Neutrophil (primary cell): ENCODE measurements at regions not wholly inside any gene's neighbourhood (a gene's known extent, or its start where the extent isn't known, plus 50 kb on each side); places are given as distances from the start of the nearest gene placed in this dataset.

Experiments used
- H3K27ac ChIP-seq: fragments of 200-600 bp; sonication (generic); 2 replicates; pipeline ENCODE4 v1.5.1; 2016; ENCODE audit warnings: mild to moderate bottlenecking, moderate library complexity
- H3K27me3 ChIP-seq: fragments of 200-600 bp; sonication (generic); 2 replicates; pipeline ENCODE4 v1.6.0; 2016; ENCODE audit warnings: mild to moderate bottlenecking
- H3K36me3 ChIP-seq: fragments of 200-600 bp; sonication (generic); 2 replicates; pipeline ENCODE4 v1.5.1; 2017
- H3K4me1 ChIP-seq, 2 experiments: fragments of 200-600 bp in 1 of 2; sonication (generic) in 1 of 2; 1 replicate in 1 of 2; 2 replicates in 1 of 2; pipeline versions ENCODE4 v1.5.1 to v1.6.1; 2013 to 2016; ENCODE audit warnings: low read depth in 1 of 2, low read length in 1 of 2, mild to moderate bottlenecking in 1 of 2, moderate library complexity in 1 of 2; ENCODE audit not compliant: control insufficient read depth in 1 of 2, insufficient read depth in 1 of 2
- H3K4me3 ChIP-seq, 2 experiments: fragments of 200-600 bp in 1 of 2; sonication (generic) in 1 of 2; 1 replicate in 1 of 2; 2 replicates in 1 of 2; pipeline ENCODE4 v1.5.1; 2013 to 2016; ENCODE audit warnings: low read depth in 1 of 2, low read length in 1 of 2, mild to moderate bottlenecking in 1 of 2, moderate library complexity in 1 of 2
- H3K9me3 ChIP-seq: fragments of 200-600 bp; sonication (generic); 2 replicates; pipeline ENCODE4 v1.5.1; 2016
- TF ChIP-seq, protein P1 (sequence below): fragments of 200-600 bp; sonication (generic); IDR thresholded peaks from 2 replicates; pipeline ENCODE4 v1.5.1; 2016; ENCODE audit warnings: antibody characterized with exemption

DNA sequence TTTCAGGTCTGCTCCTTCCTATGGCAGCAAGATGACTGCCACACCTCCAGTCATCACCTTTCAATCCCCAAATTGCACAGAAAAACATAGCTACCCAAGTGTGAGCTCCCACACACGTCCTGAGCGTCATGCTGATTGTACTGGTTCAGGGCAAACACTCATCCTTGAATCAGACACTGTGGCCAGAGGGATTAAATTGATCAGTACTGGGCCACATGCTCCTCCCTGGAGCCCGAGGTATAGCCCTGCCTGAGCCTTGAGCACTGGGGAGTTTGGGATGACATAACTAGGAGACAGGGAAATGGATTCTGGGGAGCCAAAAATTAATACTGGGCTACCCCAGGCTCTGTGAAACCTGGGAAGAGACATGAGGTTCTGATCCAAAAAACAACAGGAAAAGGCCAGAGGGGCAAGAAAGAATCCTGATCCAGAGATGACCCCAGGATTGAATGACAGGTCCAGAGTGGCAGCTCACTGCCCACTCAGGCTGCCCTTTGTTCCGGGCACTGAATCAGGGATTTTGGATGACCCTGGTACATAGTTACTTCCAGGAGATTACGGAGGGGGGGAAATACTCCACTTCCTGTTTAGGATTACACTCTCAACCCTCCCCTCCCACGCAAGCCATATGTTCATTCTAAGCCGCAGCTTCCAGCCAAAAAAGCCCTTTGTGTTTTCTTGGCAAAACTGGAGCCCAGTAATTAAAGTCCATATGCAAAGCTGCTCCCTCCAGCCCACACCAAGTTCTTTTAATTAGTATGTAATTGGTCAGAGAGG, 141.6 kb upstream of the SPRY4 start:
- H3K36me3 ChIP-seq: no peaks in the 10 kb centered on the region
- H3K9me3 ChIP-seq: no peaks in the 10 kb centered on the region
- H3K4me1 ChIP-seq: no peaks in the 10 kb centered on the region
- H3K4me3 ChIP-seq: no peak overlapping the region
- H3K27ac ChIP-seq: no peak overlapping the region
- peaks cover 11% of the 10 kb centered on the region for H3K27me3 ChIP-seq
- TF ChIP-seq, protein P1, sequence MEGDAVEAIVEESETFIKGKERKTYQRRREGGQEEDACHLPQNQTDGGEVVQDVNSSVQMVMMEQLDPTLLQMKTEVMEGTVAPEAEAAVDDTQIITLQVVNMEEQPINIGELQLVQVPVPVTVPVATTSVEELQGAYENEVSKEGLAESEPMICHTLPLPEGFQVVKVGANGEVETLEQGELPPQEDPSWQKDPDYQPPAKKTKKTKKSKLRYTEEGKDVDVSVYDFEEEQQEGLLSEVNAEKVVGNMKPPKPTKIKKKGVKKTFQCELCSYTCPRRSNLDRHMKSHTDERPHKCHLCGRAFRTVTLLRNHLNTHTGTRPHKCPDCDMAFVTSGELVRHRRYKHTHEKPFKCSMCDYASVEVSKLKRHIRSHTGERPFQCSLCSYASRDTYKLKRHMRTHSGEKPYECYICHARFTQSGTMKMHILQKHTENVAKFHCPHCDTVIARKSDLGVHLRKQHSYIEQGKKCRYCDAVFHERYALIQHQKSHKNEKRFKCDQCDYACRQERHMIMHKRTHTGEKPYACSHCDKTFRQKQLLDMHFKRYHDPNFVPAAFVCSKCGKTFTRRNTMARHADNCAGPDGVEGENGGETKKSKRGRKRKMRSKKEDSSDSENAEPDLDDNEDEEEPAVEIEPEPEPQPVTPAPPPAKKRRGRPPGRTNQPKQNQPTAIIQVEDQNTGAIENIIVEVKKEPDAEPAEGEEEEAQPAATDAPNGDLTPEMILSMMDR: no peak

DNA sequence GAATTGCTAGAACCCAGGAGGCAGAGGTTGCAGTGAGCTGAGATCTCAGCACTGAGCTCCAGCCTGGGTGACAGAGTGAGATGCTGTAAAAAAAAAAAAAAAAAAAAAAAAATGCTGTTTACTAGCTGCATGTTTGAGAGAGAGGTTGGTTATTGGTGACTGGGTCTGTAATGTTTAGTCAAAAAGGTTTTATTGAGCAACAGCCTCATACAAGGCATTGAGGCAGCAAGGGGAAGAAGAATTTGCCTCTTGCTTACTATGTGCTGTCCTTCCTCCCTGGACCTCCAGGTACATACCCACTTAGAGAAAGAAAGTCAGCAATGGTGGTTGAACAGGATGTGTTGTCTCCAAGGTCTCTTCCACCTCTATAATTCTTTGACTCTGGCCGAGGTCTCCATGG, 140.7 kb upstream of the SPRY4 start:
- TF ChIP-seq, protein P1: no peak
- Histone ChIP-seq H3K4me3 (no peak overlapping the region), H3K4me1 (no peaks in the 10 kb centered on the region), H3K9me3 (no peaks in the 10 kb centered on the region), H3K27me3 (peaks cover 11% of the 10 kb centered on the region), H3K36me3 (no peaks in the 10 kb centered on the region), H3K27ac (no peak overlapping the region)

DNA sequence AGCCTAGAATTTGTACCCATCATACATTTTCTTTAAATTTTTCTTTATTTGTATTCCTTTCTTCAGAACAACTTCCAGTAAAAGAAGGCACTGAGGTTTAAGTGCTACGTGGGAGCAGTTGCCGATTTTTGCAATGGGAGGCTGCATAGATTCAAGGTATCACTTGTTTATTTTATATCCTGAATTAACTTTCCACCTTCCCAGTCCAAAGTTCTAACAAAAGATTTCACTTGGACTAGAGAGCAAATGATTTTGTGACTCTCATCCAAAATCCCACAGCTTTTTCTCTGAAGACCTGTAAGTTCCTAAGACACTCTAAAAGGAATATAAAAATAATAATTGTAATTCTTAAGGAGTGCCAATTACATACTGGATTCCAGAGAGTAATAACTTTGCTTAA, 139.1 kb upstream of the SPRY4 start:
- no peaks in the 10 kb centered on the region for H3K4me1 ChIP-seq
- TF ChIP-seq, protein P1: no peak
- H3K27ac ChIP-seq: no peak overlapping the region
- no peaks in the 10 kb centered on the region for H3K9me3 ChIP-seq
- no peak overlapping the region for H3K4me3 ChIP-seq
- no peaks in the 10 kb centered on the region for H3K36me3 ChIP-seq
- H3K27me3 ChIP-seq: peaks cover 11% of the 10 kb centered on the region

DNA sequence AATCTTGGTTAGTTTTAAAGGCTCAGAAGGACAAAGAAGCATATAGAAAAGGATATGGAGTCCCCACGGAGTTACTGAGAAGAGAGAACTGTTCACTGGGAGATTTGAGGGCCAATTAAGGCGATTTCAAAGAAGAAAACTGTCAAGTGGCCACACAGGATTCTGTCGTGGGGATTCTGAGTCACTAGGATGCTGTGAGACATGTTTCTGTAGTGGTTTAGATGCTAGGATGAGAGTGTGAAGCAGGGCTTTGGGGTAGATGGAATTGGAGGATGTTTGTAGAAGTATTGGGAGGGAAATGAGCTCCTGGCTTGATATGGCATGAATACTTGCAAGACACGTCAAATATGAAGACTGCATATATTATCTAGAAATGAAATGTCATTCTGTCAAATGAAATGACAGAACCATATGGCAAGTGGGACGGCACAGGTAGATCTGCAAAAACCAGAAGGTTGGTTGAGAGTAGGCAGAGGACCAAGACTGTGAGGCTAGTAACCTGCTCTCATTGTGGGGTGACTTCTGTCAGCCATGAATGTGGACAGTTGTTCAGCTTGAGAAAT, 136.3 kb upstream of the SPRY4 start:
- TF ChIP-seq, protein P1: no peak
- Histone ChIP-seq H3K27ac (no peak overlapping the region), H3K4me1 (no peaks in the 10 kb centered on the region)

DNA sequence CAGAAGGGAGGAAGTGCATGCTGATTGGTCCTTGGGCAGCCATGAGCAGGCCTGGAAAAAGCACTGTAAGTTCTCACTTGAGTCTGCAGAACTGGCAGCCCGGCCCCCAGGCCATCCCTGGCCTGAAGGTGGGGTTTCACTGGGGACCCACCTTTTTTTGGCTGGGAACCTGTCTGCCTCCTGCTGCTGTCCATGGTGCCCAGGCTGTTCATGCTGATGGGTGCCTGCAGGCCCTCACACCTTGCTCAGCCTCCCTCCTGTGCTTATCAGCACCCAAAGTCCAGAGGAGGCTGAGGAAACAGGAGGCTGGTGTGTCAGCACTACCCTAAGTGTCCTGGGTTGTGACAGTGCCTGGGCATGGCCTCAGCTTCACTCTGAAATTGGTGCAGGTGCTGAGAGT, 134.4 kb upstream of the SPRY4 start:
- Histone ChIP-seq H3K4me1 (no peaks in the 10 kb centered on the region), H3K9me3 (no peaks in the 10 kb centered on the region), H3K27ac (no peak overlapping the region), H3K4me3 (no peak overlapping the region), H3K27me3 (no peaks in the 10 kb centered on the region), H3K36me3 (no peaks in the 10 kb centered on the region)
- TF ChIP-seq, protein P1: no peak

More for the DNA sequence above, 136.3 kb upstream of the SPRY4 start:
- Histone ChIP-seq H3K9me3 (no peaks in the 10 kb centered on the region), H3K4me3 (no peak overlapping the region), H3K36me3 (no peaks in the 10 kb centered on the region), H3K27me3 (peaks cover 3% of the 10 kb centered on the region)
